ENCODE measurements at regions not wholly inside any gene's neighbourhood (a gene's known extent, or its start where the extent isn't known, plus 50 kb on each side); places are given as distances from the start of the nearest gene placed in this dataset.

DNA sequence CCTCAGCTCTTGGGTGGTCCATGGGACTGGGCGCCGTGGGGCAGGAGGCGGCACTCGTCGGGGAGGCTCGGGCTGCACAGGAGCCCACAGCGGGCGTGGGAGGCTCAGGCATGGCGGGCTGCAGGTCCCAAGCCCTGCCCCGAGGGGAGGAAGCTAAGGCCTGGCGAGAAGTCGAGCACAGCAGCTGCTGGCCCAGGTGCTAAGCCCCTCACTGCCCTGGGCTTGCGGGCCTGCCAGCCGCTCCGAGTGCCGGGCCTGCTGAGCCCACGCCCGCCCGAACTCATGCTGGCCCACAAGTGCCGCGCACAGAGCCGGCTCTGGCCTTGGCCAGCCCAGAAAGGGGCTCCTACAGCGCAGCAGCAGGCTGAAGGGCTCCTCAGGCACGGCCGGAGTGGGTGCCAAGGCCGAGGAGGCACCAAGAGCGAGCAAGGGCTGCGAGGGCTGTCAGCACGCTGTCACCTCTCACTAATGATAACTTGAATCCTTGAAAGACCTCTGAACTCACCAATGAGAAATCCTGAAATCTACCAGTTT lies 1506.8 kb upstream of the WWC1 start:
- no peak for TF ChIP-seq POLR2A (IDR thresholded peaks at IDR 0.05)
- TF ChIP-seq, protein P1, sequence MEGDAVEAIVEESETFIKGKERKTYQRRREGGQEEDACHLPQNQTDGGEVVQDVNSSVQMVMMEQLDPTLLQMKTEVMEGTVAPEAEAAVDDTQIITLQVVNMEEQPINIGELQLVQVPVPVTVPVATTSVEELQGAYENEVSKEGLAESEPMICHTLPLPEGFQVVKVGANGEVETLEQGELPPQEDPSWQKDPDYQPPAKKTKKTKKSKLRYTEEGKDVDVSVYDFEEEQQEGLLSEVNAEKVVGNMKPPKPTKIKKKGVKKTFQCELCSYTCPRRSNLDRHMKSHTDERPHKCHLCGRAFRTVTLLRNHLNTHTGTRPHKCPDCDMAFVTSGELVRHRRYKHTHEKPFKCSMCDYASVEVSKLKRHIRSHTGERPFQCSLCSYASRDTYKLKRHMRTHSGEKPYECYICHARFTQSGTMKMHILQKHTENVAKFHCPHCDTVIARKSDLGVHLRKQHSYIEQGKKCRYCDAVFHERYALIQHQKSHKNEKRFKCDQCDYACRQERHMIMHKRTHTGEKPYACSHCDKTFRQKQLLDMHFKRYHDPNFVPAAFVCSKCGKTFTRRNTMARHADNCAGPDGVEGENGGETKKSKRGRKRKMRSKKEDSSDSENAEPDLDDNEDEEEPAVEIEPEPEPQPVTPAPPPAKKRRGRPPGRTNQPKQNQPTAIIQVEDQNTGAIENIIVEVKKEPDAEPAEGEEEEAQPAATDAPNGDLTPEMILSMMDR (IDR thresholded peaks at IDR 0.05) = no peak
